GM23338 (cell line): ENCODE measurements at regions not wholly inside any gene's neighbourhood (a gene's known extent, or its start where the extent isn't known, plus 50 kb on each side); places are given as distances from the start of the nearest gene placed in this dataset.

Experiments
- ATAC-seq: fragments of 200-7000 bp; cut with Tn5 transposase; 3 replicates; pipeline ENCODE4 v1.9.1; 2020
- DNase-seq: peaks from one replicate; pipeline ENCODE4 v3.0.0-alpha.2; 2015; ENCODE audit warnings: low spot score
- H2AFZ ChIP-seq: fragments of 200-600 bp; sonication (generic); 2 replicates; pipeline ENCODE4 v1.8.0; 2016; ENCODE audit warnings: antibody characterized with exemption, mild to moderate bottlenecking, moderate library complexity
- H3F3A ChIP-seq: fragments of 200-600 bp; sonication (generic); replicated peaks from 2 replicates; pipeline ENCODE4 v1.8.0; 2017; ENCODE audit warnings: antibody characterized with exemption, mixed run types, low read depth
- H3K27ac ChIP-seq: fragments of 200-600 bp; sonication (generic); 2 replicates; pipeline ENCODE4 v1.6.1; 2016; ENCODE audit warnings: low read depth
- H3K27me3 ChIP-seq: fragments of 200-600 bp; sonication (generic); 2 replicates; pipeline ENCODE4 v1.8.0; 2016; ENCODE audit warnings: mild to moderate bottlenecking, mixed run types, moderate library complexity; ENCODE audit not compliant: insufficient read depth
- H3K36me3 ChIP-seq: fragments of 200-600 bp; sonication (generic); 2 replicates; pipeline ENCODE4 v1.8.0; 2016; ENCODE audit warnings: mild to moderate bottlenecking; ENCODE audit not compliant: insufficient read depth
- H3K4me1 ChIP-seq: fragments of 200-600 bp; sonication (generic); 2 replicates; pipeline ENCODE4 v1.8.0; 2016; ENCODE audit warnings: mild to moderate bottlenecking, moderate library complexity; ENCODE audit not compliant: insufficient read depth
- H3K4me2 ChIP-seq: fragments of 200-600 bp; sonication (generic); 2 replicates; pipeline ENCODE4 v1.7.1; 2017; ENCODE audit warnings: mixed run types
- H3K4me3 ChIP-seq: fragments of 200-600 bp; sonication (generic); 2 replicates; pipeline ENCODE4 v1.6.1; 2016; ENCODE audit warnings: mixed run types
- H3K79me2 ChIP-seq: fragments of 200-600 bp; sonication (generic); replicated peaks from 2 replicates; pipeline ENCODE4 v1.8.0; 2017; ENCODE audit warnings: mild to moderate bottlenecking; ENCODE audit not compliant: insufficient read depth
- H3K9me2 ChIP-seq: fragments of 200-600 bp; sonication (generic); 2 replicates; pipeline ENCODE4 v1.8.0; 2017; ENCODE audit not compliant: insufficient read depth
- H4K20me1 ChIP-seq: fragments of 200-600 bp; sonication (generic); replicated peaks from 2 replicates; pipeline ENCODE4 v1.8.0; 2017; ENCODE audit warnings: mild to moderate bottlenecking; ENCODE audit not compliant: insufficient read depth
- H3K27ac Mint-ChIP-seq: 2 replicates; pipeline ENCODE4 v1.8.0; 2020; ENCODE audit warnings: inconsistent platforms, mild to moderate bottlenecking, moderate library complexity, mixed read lengths
- H3K27me3 Mint-ChIP-seq: 3 replicates; pipeline ENCODE4 v1.8.0; 2022; ENCODE audit warnings: low read depth, mild to moderate bottlenecking, moderate library complexity, mixed read lengths, inconsistent platforms; ENCODE audit not compliant: insufficient read depth, poor library complexity
- H3K36me3 Mint-ChIP-seq: 3 replicates; pipeline ENCODE4 v1.8.0; 2021; ENCODE audit warnings: low read depth, mild to moderate bottlenecking, inconsistent platforms, moderate library complexity, mixed read lengths
- H3K4me1 Mint-ChIP-seq: 3 replicates; pipeline ENCODE4 v1.8.0; 2020; ENCODE audit warnings: mild to moderate bottlenecking, inconsistent platforms, mixed read lengths
- H3K4me3 Mint-ChIP-seq: 3 replicates; pipeline ENCODE4 v1.8.0; 2021; ENCODE audit warnings: moderate library complexity, mild to moderate bottlenecking, inconsistent platforms, mixed read lengths
- H3K9me3 Mint-ChIP-seq: 3 replicates; pipeline ENCODE4 v1.8.0; 2020; ENCODE audit warnings: moderate library complexity, mild to moderate bottlenecking, inconsistent platforms, mixed read lengths
- CREB1 ChIP-seq: fragments of 250-450 bp; sonication (Bioruptor Pico); IDR thresholded peaks from 2 replicates; pipeline ENCODE4 v1.5.0; 2020; ENCODE audit warnings: low read depth, mild to moderate bottlenecking, moderate library complexity
- EZH2 ChIP-seq: fragments of 200-600 bp; sonication (generic); IDR thresholded peaks from one replicate; pipeline ENCODE4 v1.8.0; 2017; ENCODE audit warnings: antibody characterized with exemption, mild to moderate bottlenecking, low read depth; ENCODE audit not compliant: unreplicated experiment
- EZH2phosphoT487 ChIP-seq: fragments of 200-600 bp; sonication (generic); IDR thresholded peaks from one replicate; pipeline ENCODE4 v1.8.1; 2018; ENCODE audit warnings: antibody characterized with exemption; ENCODE audit not compliant: unreplicated experiment
- JUNB ChIP-seq: IDR thresholded peaks from one replicate; pipeline ENCODE4 v1.6.1; 2016; ENCODE audit warnings: antibody characterized with exemption; ENCODE audit not compliant: unreplicated experiment
- TF ChIP-seq, protein P1 (sequence below): fragments of 250-450 bp; sonication (Bioruptor Pico); IDR thresholded peaks from 2 replicates; pipeline ENCODE4 v1.5.0; 2020; ENCODE audit warnings: mild to moderate bottlenecking, moderate library complexity
- TF ChIP-seq, protein P2 (sequence below): IDR thresholded peaks from 2 replicates; pipeline ENCODE4 v1.6.1; 2016; ENCODE audit warnings: antibody characterized with exemption

GRCh38 chr10:93175490-93175889, 101.8 kb downstream of the CYP26A1 start:
- Histone ChIP-seq H3K79me2 (no peaks in the 10 kb centered on the region), H3K4me1 (no peaks in the 10 kb centered on the region), H3F3A (no peaks in the 10 kb centered on the region), H3K27me3 (no peaks in the 10 kb centered on the region), H3K36me3 (peaks cover 3% of the 10 kb centered on the region; the same call in 1 of the 2 replicates), H3K27ac (no peak overlapping the region), H3K9me2 (0 out of 2 replicates have a peak, but pooled peaks cover 4% of the 10 kb centered on the region), H2AFZ (peak overlapping the region; percentile 47; the same call in 1 of the 2 replicates), H3K4me2 (no peak overlapping the region), H4K20me1 (no peaks in the 10 kb centered on the region), H3K4me3 (no peak overlapping the region)
- DNase-seq (no peak), ATAC-seq (no peak)
- Mint-ChIP-seq H3K27me3 (no peaks in the 10 kb centered on the region), H3K4me1 (no peaks in the 10 kb centered on the region), H3K27ac (no peak overlapping the region), H3K36me3 (peaks cover 12% of the 10 kb centered on the region), H3K9me3 (peaks cover 19% of the 10 kb centered on the region), H3K4me3 (no peak overlapping the region)
- TF ChIP-seq, protein P1, sequence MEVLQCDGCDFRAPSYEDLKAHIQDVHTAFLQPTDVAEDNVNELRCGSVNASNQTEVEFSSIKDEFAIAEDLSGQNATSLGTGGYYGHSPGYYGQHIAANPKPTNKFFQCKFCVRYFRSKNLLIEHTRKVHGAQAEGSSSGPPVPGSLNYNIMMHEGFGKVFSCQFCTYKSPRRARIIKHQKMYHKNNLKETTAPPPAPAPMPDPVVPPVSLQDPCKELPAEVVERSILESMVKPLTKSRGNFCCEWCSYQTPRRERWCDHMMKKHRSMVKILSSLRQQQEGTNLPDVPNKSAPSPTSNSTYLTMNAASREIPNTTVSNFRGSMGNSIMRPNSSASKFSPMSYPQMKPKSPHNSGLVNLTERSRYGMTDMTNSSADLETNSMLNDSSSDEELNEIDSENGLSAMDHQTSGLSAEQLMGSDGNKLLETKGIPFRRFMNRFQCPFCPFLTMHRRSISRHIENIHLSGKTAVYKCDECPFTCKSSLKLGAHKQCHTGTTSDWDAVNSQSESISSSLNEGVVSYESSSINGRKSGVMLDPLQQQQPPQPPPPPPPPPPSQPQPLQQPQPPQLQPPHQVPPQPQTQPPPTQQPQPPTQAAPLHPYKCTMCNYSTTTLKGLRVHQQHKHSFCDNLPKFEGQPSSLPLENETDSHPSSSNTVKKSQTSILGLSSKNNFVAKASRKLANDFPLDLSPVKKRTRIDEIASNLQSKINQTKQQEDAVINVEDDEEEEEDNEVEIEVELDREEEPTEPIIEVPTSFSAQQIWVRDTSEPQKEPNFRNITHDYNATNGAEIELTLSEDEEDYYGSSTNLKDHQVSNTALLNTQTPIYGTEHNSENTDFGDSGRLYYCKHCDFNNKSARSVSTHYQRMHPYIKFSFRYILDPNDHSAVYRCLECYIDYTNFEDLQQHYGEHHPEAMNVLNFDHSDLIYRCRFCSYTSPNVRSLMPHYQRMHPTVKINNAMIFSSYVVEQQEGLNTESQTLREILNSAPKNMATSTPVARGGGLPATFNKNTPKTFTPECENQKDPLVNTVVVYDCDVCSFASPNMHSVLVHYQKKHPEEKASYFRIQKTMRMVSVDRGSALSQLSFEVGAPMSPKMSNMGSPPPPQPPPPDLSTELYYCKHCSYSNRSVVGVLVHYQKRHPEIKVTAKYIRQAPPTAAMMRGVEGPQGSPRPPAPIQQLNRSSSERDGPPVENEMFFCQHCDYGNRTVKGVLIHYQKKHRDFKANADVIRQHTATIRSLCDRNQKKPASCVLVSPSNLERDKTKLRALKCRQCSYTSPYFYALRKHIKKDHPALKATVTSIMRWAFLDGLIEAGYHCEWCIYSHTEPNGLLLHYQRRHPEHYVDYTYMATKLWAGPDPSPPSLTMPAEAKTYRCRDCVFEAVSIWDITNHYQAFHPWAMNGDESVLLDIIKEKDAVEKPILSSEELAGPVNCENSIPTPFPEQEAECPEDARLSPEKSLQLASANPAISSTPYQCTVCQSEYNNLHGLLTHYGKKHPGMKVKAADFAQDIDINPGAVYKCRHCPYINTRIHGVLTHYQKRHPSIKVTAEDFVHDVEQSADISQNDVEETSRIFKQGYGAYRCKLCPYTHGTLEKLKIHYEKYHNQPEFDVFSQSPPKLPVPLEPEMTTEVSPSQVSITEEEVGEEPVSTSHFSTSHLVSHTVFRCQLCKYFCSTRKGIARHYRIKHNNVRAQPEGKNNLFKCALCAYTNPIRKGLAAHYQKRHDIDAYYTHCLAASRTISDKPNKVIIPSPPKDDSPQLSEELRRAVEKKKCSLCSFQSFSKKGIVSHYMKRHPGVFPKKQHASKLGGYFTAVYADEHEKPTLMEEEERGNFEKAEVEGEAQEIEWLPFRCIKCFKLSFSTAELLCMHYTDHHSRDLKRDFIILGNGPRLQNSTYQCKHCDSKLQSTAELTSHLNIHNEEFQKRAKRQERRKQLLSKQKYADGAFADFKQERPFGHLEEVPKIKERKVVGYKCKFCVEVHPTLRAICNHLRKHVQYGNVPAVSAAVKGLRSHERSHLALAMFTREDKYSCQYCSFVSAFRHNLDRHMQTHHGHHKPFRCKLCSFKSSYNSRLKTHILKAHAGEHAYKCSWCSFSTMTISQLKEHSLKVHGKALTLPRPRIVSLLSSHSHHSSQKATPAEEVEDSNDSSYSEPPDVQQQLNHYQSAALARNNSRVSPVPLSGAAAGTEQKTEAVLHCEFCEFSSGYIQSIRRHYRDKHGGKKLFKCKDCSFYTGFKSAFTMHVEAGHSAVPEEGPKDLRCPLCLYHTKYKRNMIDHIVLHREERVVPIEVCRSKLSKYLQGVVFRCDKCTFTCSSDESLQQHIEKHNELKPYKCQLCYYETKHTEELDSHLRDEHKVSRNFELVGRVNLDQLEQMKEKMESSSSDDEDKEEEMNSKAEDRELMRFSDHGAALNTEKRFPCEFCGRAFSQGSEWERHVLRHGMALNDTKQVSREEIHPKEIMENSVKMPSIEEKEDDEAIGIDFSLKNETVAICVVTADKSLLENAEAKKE, result no peak
- TF ChIP-seq CREB1 (CRISPR knock-in tag), result no peak
- TF ChIP-seq EZH2, result no peak
- no peak for TF ChIP-seq EZH2phosphoT487
- TF ChIP-seq, protein P2, sequence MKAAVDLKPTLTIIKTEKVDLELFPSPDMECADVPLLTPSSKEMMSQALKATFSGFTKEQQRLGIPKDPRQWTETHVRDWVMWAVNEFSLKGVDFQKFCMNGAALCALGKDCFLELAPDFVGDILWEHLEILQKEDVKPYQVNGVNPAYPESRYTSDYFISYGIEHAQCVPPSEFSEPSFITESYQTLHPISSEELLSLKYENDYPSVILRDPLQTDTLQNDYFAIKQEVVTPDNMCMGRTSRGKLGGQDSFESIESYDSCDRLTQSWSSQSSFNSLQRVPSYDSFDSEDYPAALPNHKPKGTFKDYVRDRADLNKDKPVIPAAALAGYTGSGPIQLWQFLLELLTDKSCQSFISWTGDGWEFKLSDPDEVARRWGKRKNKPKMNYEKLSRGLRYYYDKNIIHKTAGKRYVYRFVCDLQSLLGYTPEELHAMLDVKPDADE, result no peak
- no peak for TF ChIP-seq JUNB
